ENCODE measurements at regions not wholly inside any gene's neighbourhood (a gene's known extent, or its start where the extent isn't known, plus 50 kb on each side); places are given as distances from the start of the nearest gene placed in this dataset.

GRCh38 chr5:56712895-56713591, 102.3 kb upstream of the MAP3K1 start:
- TF ChIP-seq CTCF (IDR thresholded peaks at IDR 0.05; ENCODE audit: low read depth, low read length) (no peak), POLR2A (IDR thresholded peaks at IDR 0.05; ENCODE audit: extremely low read depth, insufficient read length) (no peak), MYC (IDR thresholded peaks at IDR 0.05; ENCODE audit: low read depth, low read length) (no peak), MAX (IDR thresholded peaks at IDR 0.05; ENCODE audit: low read depth, low read length) (no peak)
- no peak for DNase-seq (ENCODE audit: low read depth)
- no peak overlapping the region for H3K4me3 ChIP-seq (ENCODE audit: low read depth, low read length)

DNA sequence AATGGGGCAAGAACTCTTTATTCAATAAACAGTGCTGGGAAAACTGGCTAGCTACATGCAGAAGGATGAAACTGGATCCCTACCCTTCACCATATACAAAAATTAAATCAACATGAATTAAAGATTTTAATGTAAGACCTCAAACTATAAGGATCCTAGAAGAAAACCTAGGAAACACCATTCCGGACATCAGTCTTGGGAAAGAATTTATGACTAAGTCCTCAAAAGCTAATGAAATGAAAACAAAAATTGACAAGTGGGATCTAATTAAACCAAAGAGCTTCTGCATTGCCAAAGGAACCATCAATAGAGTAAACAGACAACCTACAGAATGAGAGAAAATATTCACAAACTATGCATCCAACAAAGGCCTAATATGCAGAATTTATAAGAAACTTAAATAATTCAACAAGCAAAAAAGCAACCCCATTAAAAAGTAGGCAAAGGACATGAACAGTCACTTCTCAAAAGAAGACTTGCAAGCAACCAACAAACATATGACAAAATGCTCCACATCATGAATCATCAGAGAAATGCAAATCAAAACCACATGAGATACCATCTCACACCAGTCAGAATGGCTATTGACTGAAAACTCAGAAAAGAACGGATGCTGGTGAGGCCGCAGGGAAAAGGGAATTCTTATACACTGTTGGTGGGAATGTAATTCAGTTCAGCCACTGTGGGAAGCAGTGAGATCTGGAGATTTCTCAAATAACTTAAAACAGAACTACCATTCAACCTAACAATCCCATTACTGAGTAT, 104.3 kb upstream of the MAP3K1 start:
- TF ChIP-seq CTCF (IDR thresholded peaks at IDR 0.05; ENCODE audit: low read depth, low read length) (no peak), POLR2A (IDR thresholded peaks at IDR 0.05; ENCODE audit: extremely low read depth, insufficient read length) (no peak), MAX (IDR thresholded peaks at IDR 0.05; ENCODE audit: low read depth, low read length) (no peak), MYC (IDR thresholded peaks at IDR 0.05; ENCODE audit: low read depth, low read length) (no peak)
- no peak for DNase-seq (ENCODE audit: low read depth)
- no peak overlapping the region for H3K4me3 ChIP-seq (ENCODE audit: low read depth, low read length)

GRCh38 chr5:56706504-56706903, 108.8 kb upstream of the MAP3K1 start:
- no peak for DNase-seq (ENCODE audit: low read depth)
- no peak overlapping the region for H3K4me3 ChIP-seq (ENCODE audit: low read depth, low read length)
- TF ChIP-seq POLR2A (IDR thresholded peaks at IDR 0.05; ENCODE audit: extremely low read depth, insufficient read length) (no peak), CTCF (IDR thresholded peaks at IDR 0.05; ENCODE audit: low read depth, low read length) (no peak), MAX (IDR thresholded peaks at IDR 0.05; ENCODE audit: low read depth, low read length) (no peak)

DNA sequence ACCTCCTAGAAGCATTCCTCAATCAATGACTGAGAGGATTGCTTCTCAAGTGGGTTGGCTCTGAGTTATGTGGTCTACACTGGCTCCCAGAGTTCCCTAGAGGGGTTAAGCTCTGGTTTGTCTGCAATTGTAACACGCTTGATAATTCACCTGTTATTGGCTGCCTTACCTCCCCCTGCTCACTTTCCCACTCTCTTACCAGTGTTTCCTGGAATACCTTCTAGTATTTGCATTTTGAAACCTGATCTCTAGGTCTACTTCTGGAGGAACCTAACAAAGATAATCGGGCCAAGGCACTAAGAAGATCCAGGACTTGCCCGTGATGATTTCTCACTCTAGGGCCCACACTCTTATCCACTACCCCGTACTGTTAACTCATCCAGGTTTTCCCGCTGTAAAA, 110.1 kb upstream of the MAP3K1 start:
- TF ChIP-seq MYC (IDR thresholded peaks at IDR 0.05; ENCODE audit: low read depth, low read length) (no peak), POLR2A (IDR thresholded peaks at IDR 0.05; ENCODE audit: extremely low read depth, insufficient read length) (no peak), CTCF (IDR thresholded peaks at IDR 0.05; ENCODE audit: low read depth, low read length) (no peak), MAX (IDR thresholded peaks at IDR 0.05; ENCODE audit: low read depth, low read length) (no peak)
- H3K4me3 ChIP-seq (ENCODE audit: low read depth, low read length), result no peak overlapping the region
- DNase-seq (ENCODE audit: low read depth), result no peak

DNA sequence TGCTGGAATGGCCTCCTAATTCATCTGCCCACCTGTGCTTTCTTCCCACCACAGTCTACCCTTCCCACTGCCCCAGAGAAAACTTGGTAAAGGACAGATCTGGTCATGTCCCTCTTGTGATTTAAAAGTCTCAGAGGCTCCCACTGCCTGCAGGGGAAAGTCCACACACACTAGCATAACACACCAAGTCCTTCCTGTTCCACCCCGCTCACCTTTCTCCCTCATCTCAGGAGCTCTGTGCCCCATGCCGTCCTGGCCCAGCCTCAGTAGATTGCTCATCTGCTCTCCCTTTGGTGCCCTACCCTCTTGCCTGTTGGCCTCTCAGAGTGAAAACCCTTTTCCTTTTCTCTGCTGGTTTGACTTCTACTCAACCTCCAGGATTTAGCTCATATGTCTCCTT, 111.4 kb upstream of the MAP3K1 start:
- TF ChIP-seq CTCF (IDR thresholded peaks at IDR 0.05; ENCODE audit: low read depth, low read length) (no peak), POLR2A (IDR thresholded peaks at IDR 0.05; ENCODE audit: extremely low read depth, insufficient read length) (no peak)
- H3K4me3 ChIP-seq (ENCODE audit: low read depth, low read length), result no peak overlapping the region
- no peak for DNase-seq (ENCODE audit: low read depth)
